HepG2 (cell line): ENCODE measurements at regions not wholly inside any gene's neighbourhood (a gene's known extent, or its start where the extent isn't known, plus 50 kb on each side); places are given as distances from the start of the nearest gene placed in this dataset.

Experiments
- ATAC-seq: fragments of 200-7000 bp; cut with Tn5 transposase; 3 replicates; pipeline ENCODE4 v1.9.1; 2020; ENCODE audit warnings: mild to moderate bottlenecking, moderate library complexity
- BruUV-seq: library from RNA; stranded (reverse); fragments of 400-500 nt; replicated peaks from 2 replicates; lab custom pipeline; 2021; lab: Mats Ljungman, UMichigan
- CTCF ChIA-PET: fragments of 300-600 bp; formaldehyde crosslinking; extraction: SDS; loops from one replicate; lab custom pipeline; 2021; ENCODE audit warnings: low total read pairs, inconsistent platforms, low intra/inter-chr PET ratio; lab: Yijun Ruan, JAX
- POLR2A ChIA-PET: fragments of 350-600 bp; sonication (Branson Sonifier 250); formaldehyde crosslinking; loops from one replicate; lab custom pipeline; 2020; ENCODE audit warnings: antibody characterized with exemption, inconsistent platforms; lab: Yijun Ruan, JAX
- DNase-seq: peaks from one replicate; pipeline ENCODE4 v3.0.0-alpha.2; 2015; ENCODE audit warnings: low spot score
- FAIRE-seq: peaks from 3 replicates; lab custom pipeline; 2011; peaks lifted over from hg19 to GRCh38; lab: Jason Lieb, UNC
- H2AFZ ChIP-seq: one replicate; pipeline ENCODE4 v1.6.1; 2011; ENCODE audit warnings: low read length, inconsistent platforms
- H3K27ac ChIP-seq: fragments of 300-600 bp; 3 replicates; pipeline ENCODE4 v1.8.0; 2011; ENCODE audit warnings: mixed run types, mild to moderate bottlenecking, mixed read lengths, low read length, inconsistent platforms; ENCODE audit not compliant: insufficient read depth; ENCODE audit errors: extremely low read length
- H3K27me3 ChIP-seq, 2 experiments: fragments of 200-600 bp in 1 of 2; 2 replicates in 1 of 2; 3 replicates in 1 of 2; pipeline versions ENCODE4 v1.6.0 to v1.8.0; 2011; ENCODE audit warnings: low read length in 2 of 2, mild to moderate bottlenecking in 2 of 2, moderate library complexity in 2 of 2, inconsistent platforms in 1 of 2; ENCODE audit not compliant: insufficient read depth in 2 of 2, control insufficient read depth in 1 of 2
- H3K36me3 ChIP-seq, 2 experiments: fragments of 200-600 bp in 1 of 2; replicated peaks in 1 of 2; 2 replicates in 1 of 2; 3 replicates in 1 of 2; pipeline versions ENCODE4 v1.5.1 to v1.8.0; 2011; ENCODE audit warnings: low read length in 2 of 2, inconsistent platforms in 1 of 2; ENCODE audit not compliant: insufficient read depth in 2 of 2, control insufficient read depth in 1 of 2
- H3K4me1 ChIP-seq: 2 replicates; pipeline ENCODE4 v1.5.1; 2012; ENCODE audit warnings: low read length, inconsistent platforms; ENCODE audit not compliant: insufficient read depth
- H3K4me2 ChIP-seq: 2 replicates; pipeline ENCODE4 v1.6.0; 2011; ENCODE audit warnings: low read depth, low read length, inconsistent platforms
- H3K4me3 ChIP-seq, 3 experiments: fragments of 200-600 bp in 1 of 3; sonication (generic), shearing (Covaris generic) in 1 of 3; replicated peaks in 1 of 3; 2 replicates each; pipeline ENCODE4 v1.5.1; 2011 to 2016; ENCODE audit warnings: low read length in 3 of 3, inconsistent platforms in 2 of 3, low read depth in 2 of 3, mild to moderate bottlenecking in 2 of 3, control low read depth in 1 of 3, mixed read lengths in 1 of 3; ENCODE audit not compliant: insufficient read depth in 1 of 3
- H3K79me2 ChIP-seq: one replicate; pipeline ENCODE4 v1.6.1; 2011; ENCODE audit warnings: low read length, inconsistent platforms; ENCODE audit not compliant: insufficient read depth
- H3K9ac ChIP-seq: 2 replicates; pipeline ENCODE4 v1.6.0; 2011; ENCODE audit warnings: mild to moderate bottlenecking, low read depth, low read length, inconsistent platforms; ENCODE audit not compliant: insufficient read depth
- H3K9me3 ChIP-seq: 2 replicates; pipeline ENCODE4 v1.5.1; 2012; ENCODE audit warnings: mild to moderate bottlenecking, low read length
- H4K20me1 ChIP-seq: 2 replicates; pipeline ENCODE4 v1.6.0; 2011; ENCODE audit warnings: inconsistent platforms, mild to moderate bottlenecking, low read length, moderate library complexity; ENCODE audit not compliant: insufficient read depth
- EHMT2 ChIP-seq: fragments of 200-600 bp; sonication (generic); IDR thresholded peaks from 2 replicates; pipeline ENCODE4 v1.7.0; 2017; ENCODE audit warnings: antibody characterized with exemption, low read depth, low read length, borderline replicate concordance
- FLYWCH1 ChIP-seq: sonication (generic); formaldehyde crosslinking; IDR thresholded peaks from 2 replicates; pipeline ENCODE4 v1.8.1; 2023; ENCODE audit warnings: mild to moderate bottlenecking, missing genetic modification reagents
- GPBP1L1 ChIP-seq: sonication (generic); formaldehyde crosslinking; IDR thresholded peaks from 2 replicates; pipeline ENCODE4 v1.5.0; 2020; ENCODE audit warnings: mild to moderate bottlenecking, missing genetic modification reagents
- HIVEP1 ChIP-seq: sonication (generic); formaldehyde crosslinking; IDR thresholded peaks from 2 replicates; pipeline ENCODE4 v1.4.0; 2020; ENCODE audit warnings: mild to moderate bottlenecking, missing genetic modification reagents
- MAX ChIP-seq: IDR thresholded peaks from 2 replicates; pipeline ENCODE4 v1.6.1; 2012; ENCODE audit warnings: inconsistent platforms
- MTF2 ChIP-seq: sonication (generic); formaldehyde crosslinking; IDR thresholded peaks from 2 replicates; pipeline ENCODE4 v1.5.0; 2020; ENCODE audit warnings: missing genetic modification reagents, borderline replicate concordance
- RCOR2 ChIP-seq: IDR thresholded peaks from 2 replicates; pipeline ENCODE4 v1.6.1; 2016; ENCODE audit warnings: missing biosample characterization, missing genetic modification reagents
- TRAFD1 ChIP-seq: sonication (generic); formaldehyde crosslinking; IDR thresholded peaks from 2 replicates; pipeline ENCODE4 v1.5.1; 2020; ENCODE audit warnings: missing genetic modification reagents, mild to moderate bottlenecking, borderline replicate concordance
- ZFP41 ChIP-seq: sonication (generic); formaldehyde crosslinking; IDR thresholded peaks from 2 replicates; pipeline ENCODE4 v1.4.0; 2020; ENCODE audit warnings: mild to moderate bottlenecking, missing genetic modification reagents, borderline replicate concordance
- ZNF10 ChIP-seq: sonication (generic); formaldehyde crosslinking; IDR thresholded peaks from 2 replicates; pipeline ENCODE4 v1.4.0; 2020; ENCODE audit warnings: mild to moderate bottlenecking, low read depth, missing genetic modification reagents, borderline replicate concordance
- ZNF292 ChIP-seq: sonication (generic); formaldehyde crosslinking; IDR thresholded peaks from 2 replicates; pipeline ENCODE4 v1.8.1; 2022; ENCODE audit warnings: mild to moderate bottlenecking, low read depth, missing genetic modification reagents, borderline replicate concordance
- ZNF574 ChIP-seq: sonication (generic); formaldehyde crosslinking; IDR thresholded peaks from 2 replicates; pipeline ENCODE4 v1.4.0; 2020; ENCODE audit warnings: missing genetic modification reagents
- ZNF589 ChIP-seq: sonication (generic); formaldehyde crosslinking; conservative IDR thresholded peaks from 2 replicates; pipeline ENCODE4 v1.8.0; 2022; ENCODE audit warnings: mild to moderate bottlenecking, moderate library complexity, missing genetic modification reagents
- ZNF710 ChIP-seq: sonication (generic); formaldehyde crosslinking; IDR thresholded peaks from 2 replicates; pipeline ENCODE4 v1.5.0; 2020; ENCODE audit warnings: mild to moderate bottlenecking, missing genetic modification reagents, borderline replicate concordance
- ZNF781 ChIP-seq: sonication (generic); formaldehyde crosslinking; IDR thresholded peaks from 2 replicates; pipeline ENCODE4 v1.5.1; 2020; ENCODE audit warnings: borderline replicate concordance, mild to moderate bottlenecking, missing genetic modification reagents; ENCODE audit errors: not compliant biosample characterization
- WGBS: methylation state at CpG from one replicate; pipeline ENCODE4 v1.1.6; 2017; ENCODE audit warnings: low lambda C conversion rate; 5-methylcytosine and 5-hydroxymethylcytosine counted together
- in situ Hi-C: cut with HindIII; loops from 2 replicates; pipeline ENCODE4 v1.10.0; 2017; ENCODE audit warnings: low pct_unique_long_range_greater_than_20kb; ENCODE audit not compliant: extremely low pct_ligation_motif_present
- intact Hi-C: fragments of 100-400 bp; cut with micrococcal nuclease; formaldehyde crosslinking; loops from one replicate; pipeline ENCODE4 v1.10.0; 2022; ENCODE audit not compliant: unreplicated experiment

- TF ChIP-seq GPBP1L1 (CRISPR knock-in tag): no peak
- no peak for TF ChIP-seq TRAFD1 (CRISPR knock-in tag)
- TF ChIP-seq ZNF710: no peak
- no peak for TF ChIP-seq RCOR2
- TF ChIP-seq FLYWCH1 (CRISPR knock-in tag): no peak
- no peak for TF ChIP-seq HIVEP1 (CRISPR knock-in tag)
- no peak for TF ChIP-seq MAX
These were observed 192.5 kb downstream of the HAUS1 start (continued) for GRCh38 chr18:46296656-46297055.

GRCh38 chr18:46297124-46297523 is 192.9 kb downstream of the HAUS1 start:
- intact Hi-C loops: no loop called here
- no peak overlapping the region for H3K27ac ChIP-seq
- TF ChIP-seq EHMT2 (no peak), MTF2 (CRISPR knock-in tag) (no peak), ZNF781 (CRISPR knock-in tag) (no peak), ZNF10 (CRISPR knock-in tag) (no peak), ZFP41 (CRISPR knock-in tag) (no peak), ZNF292 (no peak), ZNF574 (CRISPR knock-in tag) (no peak), ZNF589 (CRISPR knock-in tag) (no peak)

More at GRCh38 chr18:46297124-46297523, 192.9 kb downstream of the HAUS1 start:
- WGBS: 0% methylated on average over 1 of the region's 1 CpG
- H3K4me3 ChIP-seq: no peak overlapping the region
- ChIA-PET CTCF (no interaction called here), POLR2A (no interaction called here)
- no peak for FAIRE-seq
- H4K20me1 ChIP-seq: no peaks in the 10 kb centered on the region
- no peak overlapping the region for H3K9ac ChIP-seq
- no peak for DNase-seq
- no peaks in the 10 kb centered on the region for H3K9me3 ChIP-seq
- H3K79me2 ChIP-seq: no peaks in the 10 kb centered on the region
- no peak overlapping the region for H2AFZ ChIP-seq
- H3K4me1 ChIP-seq: no peaks in the 10 kb centered on the region
- no peaks in the 10 kb centered on the region for H3K36me3 ChIP-seq
- BruUV-seq: no TSS peak
- no peak for ATAC-seq
- in situ Hi-C loops: no loop called here
- no peak overlapping the region for H3K4me2 ChIP-seq
- peaks cover 0 to 23% of the 10 kb centered on the region in 2 experiments; a peak in 3 of 5 replicates for H3K27me3 ChIP-seq
